H9 (cell line): ENCODE measurements at regions not wholly inside any gene's neighbourhood (a gene's known extent, or its start where the extent isn't known, plus 50 kb on each side); places are given as distances from the start of the nearest gene placed in this dataset.

Experiments
- DNase-seq: peaks from one replicate; pipeline ENCODE4 v3.0.0-alpha.2; 2017
- H2AFZ ChIP-seq: one replicate; pipeline ENCODE4 v1.6.1; 2013; ENCODE audit warnings: mild to moderate bottlenecking, low read length, control low read depth, moderate library complexity
- H2AK5ac ChIP-seq: 2 replicates; pipeline ENCODE4 v1.6.1; 2013; ENCODE audit warnings: low read length, control low read depth, mixed read lengths; ENCODE audit not compliant: insufficient read length
- H2BK120ac ChIP-seq: one replicate; pipeline ENCODE4 v1.6.1; 2013; ENCODE audit warnings: low read depth, mild to moderate bottlenecking, low read length, control low read depth, inconsistent platforms; ENCODE audit not compliant: poor library complexity, severe bottlenecking
- H2BK12ac ChIP-seq: 2 replicates; pipeline ENCODE4 v1.6.1; 2013; ENCODE audit warnings: low read length, control low read depth, mixed read lengths, low read depth; ENCODE audit not compliant: insufficient read length
- H2BK15ac ChIP-seq: 2 replicates; pipeline ENCODE4 v1.6.1; 2013; ENCODE audit warnings: low read depth, low read length, control low read depth
- H2BK20ac ChIP-seq: one replicate; pipeline ENCODE4 v1.6.1; 2013; ENCODE audit warnings: low read depth, mild to moderate bottlenecking, low read length, control low read depth, inconsistent platforms; ENCODE audit not compliant: poor library complexity, severe bottlenecking
- H2BK5ac ChIP-seq: 2 replicates; pipeline ENCODE4 v1.6.1; 2013; ENCODE audit warnings: low read length, control low read depth, mixed read lengths; ENCODE audit not compliant: insufficient read length
- H3K14ac ChIP-seq: 2 replicates; pipeline ENCODE4 v1.6.1; 2013; ENCODE audit warnings: low read length, control low read depth; ENCODE audit not compliant: insufficient read depth
- H3K18ac ChIP-seq: 2 replicates; pipeline ENCODE4 v1.6.1; 2013; ENCODE audit warnings: low read depth, mild to moderate bottlenecking, mixed read lengths, low read length, control low read depth; ENCODE audit not compliant: insufficient read length
- H3K23ac ChIP-seq: 2 replicates; pipeline ENCODE4 v1.6.1; 2013; ENCODE audit warnings: low read length, control low read depth, mixed read lengths, low read depth; ENCODE audit not compliant: insufficient read length
- H3K23me2 ChIP-seq: 2 replicates; pipeline ENCODE4 v1.6.1; 2013; ENCODE audit warnings: low read depth, mild to moderate bottlenecking, mixed read lengths, low read length, control low read depth; ENCODE audit not compliant: insufficient read length, poor library complexity, severe bottlenecking
- H3K27ac ChIP-seq: 2 replicates; pipeline ENCODE4 v1.5.1; 2013; ENCODE audit warnings: low read length, control low read depth, mixed read lengths, low read depth; ENCODE audit not compliant: insufficient read length
- H3K27me3 ChIP-seq: 2 replicates; pipeline ENCODE4 v1.6.1; 2013; ENCODE audit warnings: low read length, control low read depth, inconsistent platforms; ENCODE audit not compliant: insufficient read depth
- H3K4ac ChIP-seq: 2 replicates; pipeline ENCODE4 v1.6.1; 2013; ENCODE audit warnings: low read depth, mild to moderate bottlenecking, control low read depth, inconsistent platforms, low read length, moderate library complexity
- H3K4me1 ChIP-seq: 2 replicates; pipeline ENCODE4 v1.6.1; 2013; ENCODE audit warnings: low read length, control low read depth, inconsistent platforms; ENCODE audit not compliant: insufficient read depth
- H3K4me2 ChIP-seq: 2 replicates; pipeline ENCODE4 v1.6.1; 2013; ENCODE audit warnings: low read length, control low read depth, mixed read lengths; ENCODE audit not compliant: insufficient read length, insufficient read depth
- H3K56ac ChIP-seq: 2 replicates; pipeline ENCODE4 v1.6.1; 2013; ENCODE audit warnings: low read depth, mild to moderate bottlenecking, mixed read lengths, low read length, control low read depth; ENCODE audit not compliant: insufficient read length
- H3K79me1 ChIP-seq: 2 replicates; pipeline ENCODE4 v1.6.1; 2013; ENCODE audit warnings: low read depth, mild to moderate bottlenecking, moderate library complexity, low read length, control low read depth, inconsistent platforms; ENCODE audit not compliant: insufficient read depth, poor library complexity, severe bottlenecking
- H3K79me2 ChIP-seq: 2 replicates; pipeline ENCODE4 v1.6.1; 2013; ENCODE audit warnings: low read length, control low read depth, inconsistent platforms; ENCODE audit not compliant: insufficient read depth
- H3K9ac ChIP-seq: 2 replicates; pipeline ENCODE4 v1.6.1; 2013; ENCODE audit warnings: low read length, control low read depth, mixed read lengths; ENCODE audit not compliant: insufficient read length; ENCODE audit errors: extremely low read depth
- H3K9me3 ChIP-seq: one replicate; pipeline ENCODE4 v1.6.1; 2013; ENCODE audit warnings: low read depth, low read length, inconsistent platforms; ENCODE audit not compliant: control insufficient read depth
- H3T11ph ChIP-seq: one replicate; pipeline ENCODE4 v1.6.1; 2013; ENCODE audit warnings: mild to moderate bottlenecking, low read length, control low read depth, inconsistent platforms
- H4K20me1 ChIP-seq: one replicate; pipeline ENCODE4 v1.6.1; 2013; ENCODE audit not compliant: control insufficient read depth, insufficient read length, insufficient read depth
- H4K5ac ChIP-seq: 2 replicates; pipeline ENCODE4 v1.6.1; 2013; ENCODE audit warnings: low read depth, mild to moderate bottlenecking, mixed read lengths, low read length, control low read depth; ENCODE audit not compliant: insufficient read length
- H4K8ac ChIP-seq: replicated peaks from 2 replicates; pipeline ENCODE4 v1.6.1; 2013; ENCODE audit warnings: low read length, control low read depth, mixed read lengths, low read depth; ENCODE audit not compliant: insufficient read length
- H4K91ac ChIP-seq: 2 replicates; pipeline ENCODE4 v1.6.1; 2013; ENCODE audit warnings: low read depth, mild to moderate bottlenecking, moderate library complexity, mixed read lengths, low read length, control low read depth; ENCODE audit not compliant: insufficient read length
- H3K27ac Mint-ChIP-seq, 3 experiments: 2 replicates in 2 of 3; 3 replicates in 1 of 3; pipeline ENCODE4 v1.8.0; 2020 to 2021; ENCODE audit warnings: mixed read lengths in 3 of 3, mild to moderate bottlenecking in 1 of 3, moderate library complexity in 1 of 3
- H3K27me3 Mint-ChIP-seq: 2 replicates; pipeline ENCODE4 v1.8.0; 2021; ENCODE audit warnings: low read depth, mild to moderate bottlenecking, moderate library complexity, mixed read lengths
- H3K36me3 Mint-ChIP-seq, 3 experiments: 2 replicates in 2 of 3; 3 replicates in 1 of 3; pipeline ENCODE4 v1.8.0; 2020 to 2021; ENCODE audit warnings: low read depth in 3 of 3, mixed read lengths in 3 of 3; ENCODE audit not compliant: insufficient read depth in 1 of 3
- H3K4me1 Mint-ChIP-seq, 2 experiments: 2 replicates each; pipeline ENCODE4 v1.8.0; 2020; ENCODE audit warnings: mixed read lengths in 2 of 2
- H3K4me3 Mint-ChIP-seq, 2 experiments: 2 replicates in 1 of 2; 3 replicates in 1 of 2; pipeline ENCODE4 v1.8.0; 2020 to 2021; ENCODE audit warnings: mild to moderate bottlenecking in 2 of 2, mixed read lengths in 2 of 2, moderate library complexity in 1 of 2
- H3K9me3 Mint-ChIP-seq, 2 experiments: 2 replicates in 1 of 2; 3 replicates in 1 of 2; pipeline ENCODE4 v1.8.0; 2020; ENCODE audit warnings: mild to moderate bottlenecking in 2 of 2, mixed read lengths in 2 of 2, moderate library complexity in 1 of 2
- CTCF ChIP-seq: fragments of 200-600 bp; sonication (generic); conservative IDR thresholded peaks from 3 replicates; pipeline ENCODE4 v1.8.0; 2021; ENCODE audit warnings: antibody characterized with exemption, mild to moderate bottlenecking
- whole genome bisulfite sequencing: extraction: QIAGEN DNeasy Blood & Tissue Kit; methylation state at CpG from one replicate; pipeline ENCODE4 v1.1.7; 2013; ENCODE audit warnings: missing lambda C conversion rate, low lambda C conversion rate, mixed read lengths; ENCODE audit not compliant: insufficient read length; ENCODE audit errors: extremely low coverage; 5-methylcytosine and 5-hydroxymethylcytosine counted together

GRCh38 chr16:75804368-75804767, 78.1 kb upstream of the CPHXL start:
- H3K36me3 Mint-ChIP-seq = no peaks in the 10 kb centered on the region
- Histone ChIP-seq H2BK12ac (no peak overlapping the region), H3K79me2 (no peaks in the 10 kb centered on the region), H3K14ac (no peak overlapping the region), H2AK5ac (no peak overlapping the region), H2AFZ (no peak overlapping the region), H3K23ac (no peak overlapping the region), H2BK20ac (no peak overlapping the region), H3K18ac (no peak overlapping the region), H2BK120ac (no peak overlapping the region), H4K5ac (no peak overlapping the region), H3K27me3 (no peaks in the 10 kb centered on the region), H4K91ac (no peak overlapping the region), H3K23me2 (no peaks in the 10 kb centered on the region), H3K9ac (no peak overlapping the region), H3K4me1 (no peaks in the 10 kb centered on the region), H3K27ac (no peak overlapping the region), H3K4me2 (no peak overlapping the region), H3K9me3 (no peaks in the 10 kb centered on the region), H2BK15ac (no peak overlapping the region), H3T11ph (no peak overlapping the region), H3K4ac (no peak overlapping the region), H2BK5ac (no peak overlapping the region), H3K79me1 (no peaks in the 10 kb centered on the region), H4K20me1 (no peaks in the 10 kb centered on the region), H3K56ac (no peak overlapping the region), H4K8ac (no peak overlapping the region)
- peaks cover 56% of the 10 kb centered on the region for H3K27me3 Mint-ChIP-seq
- no peak for DNase-seq
- no peaks in the 10 kb centered on the region for H3K9me3 Mint-ChIP-seq
- H3K4me3 Mint-ChIP-seq = no peak overlapping the region
- H3K27ac Mint-ChIP-seq = no peak overlapping the region
- WGBS = no CpG with 5 or more reads among the region's 3 CpGs
- TF ChIP-seq CTCF = no peak
- H3K4me1 Mint-ChIP-seq = no peaks in the 10 kb centered on the region
